KMS-11 (cell line): ENCODE measurements at regions not wholly inside any gene's neighbourhood (a gene's known extent, or its start where the extent isn't known, plus 50 kb on each side); places are given as distances from the start of the nearest gene placed in this dataset.

ENCODE experiments used
- H2AFZ ChIP-seq: fragments of 200-600 bp; sonication (generic); 2 replicates; pipeline ENCODE4 v1.6.1; 2016; ENCODE audit warnings: antibody characterized with exemption, mixed run types, low read depth
- H3K27ac ChIP-seq: fragments of 200-600 bp; sonication (generic); 2 replicates; pipeline ENCODE4 v1.6.1; 2016; ENCODE audit warnings: mild to moderate bottlenecking, mixed run types
- H3K27me3 ChIP-seq: fragments of 200-600 bp; sonication (generic); 2 replicates; pipeline ENCODE4 v1.6.1; 2017; ENCODE audit warnings: mild to moderate bottlenecking, low read depth, mixed run types, moderate library complexity; ENCODE audit not compliant: insufficient read depth
- H3K36me3 ChIP-seq: fragments of 200-600 bp; sonication (generic); 2 replicates; pipeline ENCODE4 v1.6.1; 2017; ENCODE audit warnings: mild to moderate bottlenecking, mixed run types; ENCODE audit not compliant: insufficient read depth
- H3K4me1 ChIP-seq: fragments of 200-600 bp; sonication (generic); 2 replicates; pipeline ENCODE4 v1.6.1; 2016; ENCODE audit warnings: mild to moderate bottlenecking, low read depth, mixed run types; ENCODE audit not compliant: poor library complexity, severe bottlenecking
- H3K4me2 ChIP-seq: fragments of 200-600 bp; sonication (generic); 2 replicates; pipeline ENCODE4 v1.7.0; 2016; ENCODE audit warnings: mild to moderate bottlenecking, mixed run types
- H3K4me3 ChIP-seq: fragments of 200-600 bp; sonication (generic); IDR thresholded peaks from 2 replicates; pipeline ENCODE4 v1.6.1; 2017; ENCODE audit warnings: low read depth, low read length, mixed read lengths; ENCODE audit not compliant: insufficient read depth
- H3K79me2 ChIP-seq: fragments of 200-600 bp; sonication (generic); 2 replicates; pipeline ENCODE4 v1.6.1; 2016; ENCODE audit warnings: low read depth, mixed run types; ENCODE audit not compliant: insufficient read depth
- H3K9ac ChIP-seq: fragments of 200-600 bp; sonication (generic); 2 replicates; pipeline ENCODE4 v1.6.1; 2016; ENCODE audit warnings: mild to moderate bottlenecking, mixed run types
- H4K20me1 ChIP-seq: fragments of 200-600 bp; sonication (generic); 2 replicates; pipeline ENCODE4 v1.6.1; 2016; ENCODE audit warnings: mild to moderate bottlenecking, mixed run types; ENCODE audit not compliant: insufficient read depth
- TF ChIP-seq, protein P1 (sequence below): fragments of 200-600 bp; sonication (generic); conservative IDR thresholded peaks from 2 replicates; pipeline ENCODE4 v1.6.1; 2017; ENCODE audit warnings: low read depth, mild to moderate bottlenecking, antibody characterized with exemption, low read length, moderate library complexity, mixed read lengths

- TF ChIP-seq, protein P1, sequence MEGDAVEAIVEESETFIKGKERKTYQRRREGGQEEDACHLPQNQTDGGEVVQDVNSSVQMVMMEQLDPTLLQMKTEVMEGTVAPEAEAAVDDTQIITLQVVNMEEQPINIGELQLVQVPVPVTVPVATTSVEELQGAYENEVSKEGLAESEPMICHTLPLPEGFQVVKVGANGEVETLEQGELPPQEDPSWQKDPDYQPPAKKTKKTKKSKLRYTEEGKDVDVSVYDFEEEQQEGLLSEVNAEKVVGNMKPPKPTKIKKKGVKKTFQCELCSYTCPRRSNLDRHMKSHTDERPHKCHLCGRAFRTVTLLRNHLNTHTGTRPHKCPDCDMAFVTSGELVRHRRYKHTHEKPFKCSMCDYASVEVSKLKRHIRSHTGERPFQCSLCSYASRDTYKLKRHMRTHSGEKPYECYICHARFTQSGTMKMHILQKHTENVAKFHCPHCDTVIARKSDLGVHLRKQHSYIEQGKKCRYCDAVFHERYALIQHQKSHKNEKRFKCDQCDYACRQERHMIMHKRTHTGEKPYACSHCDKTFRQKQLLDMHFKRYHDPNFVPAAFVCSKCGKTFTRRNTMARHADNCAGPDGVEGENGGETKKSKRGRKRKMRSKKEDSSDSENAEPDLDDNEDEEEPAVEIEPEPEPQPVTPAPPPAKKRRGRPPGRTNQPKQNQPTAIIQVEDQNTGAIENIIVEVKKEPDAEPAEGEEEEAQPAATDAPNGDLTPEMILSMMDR, result no peak
- Histone ChIP-seq H3K36me3 (no peaks in the 10 kb centered on the region), H4K20me1 (no peaks in the 10 kb centered on the region), H3K27me3 (peaks cover 4% of the 10 kb centered on the region; the same call in 1 of the 2 replicates), H3K27ac (no peak overlapping the region), H3K4me2 (no peak overlapping the region), H2AFZ (no peak overlapping the region), H3K9ac (no peak overlapping the region), H3K4me1 (no peaks in the 10 kb centered on the region), H3K79me2 (no peaks in the 10 kb centered on the region), H3K4me3 (no peak overlapping the region)
Measured at GRCh38 chr1:5099558-5099957, 445.1 kb downstream of the AJAP1 start.

GRCh38 chr1:5098981-5099385 lies 444.6 kb downstream of the AJAP1 start:
- Histone ChIP-seq H3K4me3 (no peak overlapping the region), H2AFZ (no peak overlapping the region), H3K4me2 (no peak overlapping the region), H3K9ac (no peak overlapping the region), H3K27ac (no peak overlapping the region), H3K27me3 (peaks cover 4% of the 10 kb centered on the region; the same call in 1 of the 2 replicates), H3K36me3 (no peaks in the 10 kb centered on the region), H3K4me1 (no peaks in the 10 kb centered on the region), H4K20me1 (no peaks in the 10 kb centered on the region), H3K79me2 (no peaks in the 10 kb centered on the region)
- TF ChIP-seq, protein P1, result no peak

DNA sequence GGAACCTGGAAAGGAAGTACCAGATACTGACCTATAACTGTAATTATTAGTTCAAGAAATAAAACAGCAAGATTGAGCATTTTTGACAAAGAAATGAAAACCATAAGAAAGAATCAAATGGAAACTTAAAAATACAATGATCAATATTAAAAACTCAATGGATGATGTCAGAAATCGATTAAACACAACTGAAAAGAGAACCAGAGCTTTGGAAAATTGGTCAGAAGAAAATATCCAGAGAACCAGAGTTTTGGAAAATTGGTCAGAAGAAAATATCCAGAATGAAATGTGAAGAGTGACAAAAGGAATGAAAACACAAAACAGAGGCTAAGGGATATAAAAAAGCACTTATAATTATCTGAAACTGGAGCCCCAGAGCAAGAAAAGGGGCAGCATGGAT lies 438.6 kb downstream of the AJAP1 start:
- TF ChIP-seq, protein P1, result no peak
- H3K36me3 ChIP-seq, result no peaks in the 10 kb centered on the region
- H3K4me1 ChIP-seq, result no peaks in the 10 kb centered on the region
- H4K20me1 ChIP-seq, result no peaks in the 10 kb centered on the region
- H3K4me2 ChIP-seq, result no peak overlapping the region
- no peak overlapping the region for H3K27ac ChIP-seq
- H3K9ac ChIP-seq, result no peak overlapping the region
- H2AFZ ChIP-seq, result no peak overlapping the region
- no peak overlapping the region for H3K4me3 ChIP-seq
- no peaks in the 10 kb centered on the region for H3K27me3 ChIP-seq
- H3K79me2 ChIP-seq, result no peaks in the 10 kb centered on the region

DNA sequence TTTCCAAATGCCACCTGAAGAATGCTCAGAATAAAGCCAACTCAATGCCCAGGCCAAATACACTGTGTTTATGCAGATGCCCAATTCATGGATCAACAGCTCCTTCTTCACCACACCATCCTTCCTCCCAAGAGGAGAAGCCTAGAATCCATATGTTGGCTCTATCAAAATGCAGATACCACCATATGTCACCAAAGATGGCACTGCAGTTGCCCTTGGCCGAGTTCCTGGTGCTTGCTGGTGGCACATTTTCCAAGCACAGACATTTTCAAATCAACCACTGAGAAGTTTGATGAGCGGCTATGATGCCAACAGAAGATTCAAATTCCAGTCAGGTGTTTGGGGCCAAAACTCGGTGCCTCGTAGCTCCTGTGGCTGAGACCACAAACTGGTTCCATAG lies 430.3 kb downstream of the AJAP1 start:
- no peak overlapping the region for H2AFZ ChIP-seq
- TF ChIP-seq, protein P1, result no peak
- H3K4me2 ChIP-seq, result no peak overlapping the region
- no peaks in the 10 kb centered on the region for H3K4me1 ChIP-seq
- no peak overlapping the region for H3K27ac ChIP-seq
- H3K9ac ChIP-seq, result no peak overlapping the region
- no peaks in the 10 kb centered on the region for H3K79me2 ChIP-seq
- no peaks in the 10 kb centered on the region; the same call in 1 of the 2 replicates for H3K27me3 ChIP-seq
- H3K36me3 ChIP-seq, result no peaks in the 10 kb centered on the region
- no peak overlapping the region for H3K4me3 ChIP-seq
- no peaks in the 10 kb centered on the region for H4K20me1 ChIP-seq

- Histone ChIP-seq H3K79me2 (no peaks in the 10 kb centered on the region), H4K20me1 (no peaks in the 10 kb centered on the region), H3K9ac (no peak overlapping the region), H3K36me3 (no peaks in the 10 kb centered on the region), H2AFZ (no peak overlapping the region), H3K27me3 (no peaks in the 10 kb centered on the region; the same call in 1 of the 2 replicates), H3K4me1 (no peaks in the 10 kb centered on the region), H3K4me2 (no peak overlapping the region), H3K4me3 (no peak overlapping the region), H3K27ac (no peak overlapping the region)
- TF ChIP-seq, protein P1, result no peak
Measured at GRCh38 chr1:5067246-5067645, 412.8 kb downstream of the AJAP1 start.
